UCSD-AML1 (cell line): ENCODE measurements at regions not wholly inside any gene's neighbourhood (a gene's known extent, or its start where the extent isn't known, plus 50 kb on each side); places are given as distances from the start of the nearest gene placed in this dataset.

Source experiments
- DNase-seq: peaks from one replicate; lab custom pipeline; 2025; ENCODE audit not compliant: unreplicated experiment; lab: John Stamatoyannopoulos, UW

DNA sequence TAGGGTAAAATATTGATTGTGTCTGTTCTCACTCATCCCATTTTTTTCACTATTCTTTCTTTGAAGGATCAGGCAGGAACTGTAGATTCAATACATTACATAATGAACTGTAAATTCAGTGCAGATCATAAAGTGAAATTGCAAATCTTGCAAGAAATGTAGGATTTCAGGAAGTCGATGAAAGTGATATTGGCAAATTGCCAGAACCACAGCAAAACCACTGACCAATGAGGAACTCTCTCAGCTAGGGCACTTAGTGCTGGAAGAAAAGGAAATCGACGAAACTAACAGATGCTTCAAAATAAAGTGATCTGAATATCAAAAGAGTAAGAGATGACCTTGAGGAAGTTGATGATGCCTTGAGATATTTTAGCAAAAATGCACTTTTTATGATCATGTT, 157.6 kb downstream of the AACS start:
- DNase-seq, result no peak

DNA sequence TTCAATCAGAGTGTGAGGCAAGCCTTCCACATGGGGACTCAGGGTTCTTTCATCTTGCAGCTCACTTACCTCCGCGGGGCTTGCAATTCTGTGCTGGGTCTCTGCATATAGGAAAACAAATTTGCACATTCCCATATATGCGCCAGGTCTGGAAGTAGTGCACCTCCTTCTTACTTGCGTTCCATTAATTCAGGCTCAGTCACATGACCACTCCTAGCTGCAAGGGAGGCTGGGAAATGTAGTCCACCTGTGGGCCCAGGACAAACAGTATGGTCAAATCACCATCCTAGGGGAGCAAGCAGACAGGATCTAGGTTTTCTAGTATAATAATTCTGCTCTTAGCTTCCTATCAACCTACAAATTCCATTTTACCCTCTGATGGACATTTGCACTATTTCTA, 160.4 kb downstream of the AACS start:
- no peak for DNase-seq

DNA sequence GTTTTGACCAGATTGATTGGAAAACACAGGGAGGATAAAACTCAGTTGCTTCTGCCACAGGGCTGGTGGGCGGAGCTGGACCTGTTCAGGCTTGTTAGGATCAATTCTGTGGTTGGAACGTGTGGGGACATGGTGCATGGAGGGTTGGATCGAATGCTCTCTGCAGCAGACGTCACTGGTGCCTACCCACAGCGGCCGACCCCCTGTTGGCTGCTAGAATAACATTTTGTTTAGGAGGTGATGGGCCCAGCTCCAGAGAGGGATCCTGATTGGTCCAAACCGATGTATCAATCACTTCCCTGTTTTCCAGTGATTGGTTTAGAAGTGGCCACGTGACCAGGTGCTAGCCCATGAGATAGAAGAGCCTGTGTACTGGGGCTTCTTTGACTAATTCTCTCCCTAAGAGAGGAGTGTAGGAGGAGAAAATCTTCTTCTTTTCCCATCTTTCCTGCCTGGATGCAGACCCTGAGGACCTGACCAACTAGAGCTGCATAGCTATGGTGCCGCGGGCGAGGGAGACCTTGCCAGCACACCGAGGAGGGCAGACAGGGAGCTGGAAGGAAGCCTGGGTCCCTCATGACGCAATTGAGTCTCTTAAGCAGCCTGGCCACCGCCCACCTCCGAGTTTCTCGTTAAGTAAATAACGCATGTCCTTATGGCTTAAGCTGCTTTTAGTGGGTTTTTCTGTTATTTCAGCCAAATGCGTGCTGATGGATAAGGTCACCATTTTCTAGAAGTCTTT, 163.5 kb downstream of the AACS start:
- no peak for DNase-seq

DNA sequence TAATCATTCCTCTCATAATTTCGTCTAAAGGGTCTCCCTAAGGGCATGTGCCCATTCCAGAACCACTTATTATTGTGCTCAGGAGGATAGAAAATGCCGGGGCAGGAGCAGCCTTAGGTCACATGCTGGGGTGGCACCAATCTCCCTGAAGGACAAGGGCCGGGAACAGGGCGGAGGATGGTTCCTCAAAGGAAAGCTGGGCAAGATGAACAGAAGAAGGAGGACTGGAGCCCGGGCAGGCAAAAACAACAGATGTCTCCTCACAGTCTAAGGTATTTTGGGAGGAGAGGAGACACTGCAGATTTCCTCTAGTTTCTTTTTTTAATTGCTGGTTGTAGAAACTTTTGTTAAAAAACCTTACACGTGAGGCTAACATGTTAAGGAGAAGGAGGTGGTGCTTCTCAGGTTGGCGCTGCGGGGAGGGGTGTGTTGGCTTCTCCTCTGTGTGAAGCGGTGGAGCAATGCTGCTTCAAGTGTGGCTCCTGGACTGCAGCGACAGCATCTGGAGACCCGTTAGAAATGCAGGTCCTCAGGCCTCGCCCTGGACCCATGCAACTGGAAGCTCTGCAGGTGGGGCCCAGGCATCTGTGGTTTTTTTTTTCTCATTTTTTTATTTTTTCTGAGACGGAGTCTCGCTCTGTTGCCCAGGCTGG, 164.8 kb downstream of the AACS start:
- no peak for DNase-seq

DNA sequence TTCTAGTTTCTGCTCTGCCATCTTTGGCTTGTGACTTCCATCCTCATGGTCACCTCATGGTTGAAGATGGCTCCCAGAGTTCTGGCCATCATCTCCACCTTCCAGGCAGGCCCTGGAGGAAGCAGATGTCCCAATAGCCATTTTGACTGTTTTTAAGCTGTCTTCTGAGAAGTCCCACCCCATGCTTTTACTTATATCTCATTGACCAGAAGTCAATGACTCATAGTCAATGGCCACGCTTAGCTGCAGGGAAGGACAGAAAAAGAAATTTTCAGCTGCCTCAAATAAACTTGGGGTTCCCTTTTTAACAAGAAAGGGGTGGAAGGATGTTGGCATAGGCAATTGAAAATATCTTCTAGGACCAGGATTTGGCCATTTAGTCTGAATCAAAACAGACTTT, 168.1 kb downstream of the AACS start:
- DNase-seq, result no peak

- no peak for DNase-seq
Measured at GRCh38 chr12:125239563-125239962, 174.3 kb downstream of the AACS start.

GRCh38 chr12:125240717-125241116, 175.5 kb downstream of the AACS start:
- DNase-seq, result no peak

DNA sequence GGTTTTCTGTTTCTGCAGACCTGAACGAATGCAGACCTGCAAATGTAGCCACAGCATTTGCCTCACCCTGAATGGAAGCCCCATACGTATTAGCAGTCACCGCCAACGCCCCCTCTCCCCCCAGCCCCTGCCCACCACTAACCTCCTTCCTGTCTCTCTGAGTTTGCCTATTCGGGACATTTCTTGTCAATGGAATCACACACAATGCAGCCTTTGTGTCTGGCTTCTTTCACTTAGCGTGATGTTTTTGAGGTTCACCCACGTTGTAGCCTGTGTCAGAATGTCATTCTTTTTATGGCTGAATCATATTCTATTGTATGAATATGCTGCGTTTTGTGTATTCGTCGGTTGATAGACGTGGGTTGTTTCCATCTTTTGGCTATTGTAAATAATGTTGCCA, 178.6 kb downstream of the AACS start:
- DNase-seq, result no peak

DNA sequence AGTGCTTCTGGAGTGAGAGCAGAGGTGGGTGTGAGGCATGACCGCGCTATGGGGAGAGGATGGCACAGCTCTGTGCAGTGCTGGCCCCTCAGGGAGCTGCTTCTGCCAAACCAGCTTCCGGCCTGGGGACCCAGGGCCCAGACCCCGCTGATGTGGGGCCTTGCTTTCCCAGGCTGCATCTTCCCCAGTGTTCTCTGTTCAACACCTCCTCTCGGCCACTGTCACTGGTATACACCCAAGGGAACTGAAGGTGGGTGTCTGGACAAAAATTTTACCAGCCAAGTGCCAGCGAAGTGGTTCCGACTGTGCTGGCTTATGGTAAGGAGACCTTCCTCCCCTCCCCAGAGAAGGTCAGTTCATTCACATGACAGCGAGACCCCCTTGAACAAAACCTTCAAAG, 179.1 kb downstream of the AACS start:
- no peak for DNase-seq

- no peak for DNase-seq
Measured at GRCh38 chr12:125245581-125246557, 180.6 kb downstream of the AACS start.

DNA sequence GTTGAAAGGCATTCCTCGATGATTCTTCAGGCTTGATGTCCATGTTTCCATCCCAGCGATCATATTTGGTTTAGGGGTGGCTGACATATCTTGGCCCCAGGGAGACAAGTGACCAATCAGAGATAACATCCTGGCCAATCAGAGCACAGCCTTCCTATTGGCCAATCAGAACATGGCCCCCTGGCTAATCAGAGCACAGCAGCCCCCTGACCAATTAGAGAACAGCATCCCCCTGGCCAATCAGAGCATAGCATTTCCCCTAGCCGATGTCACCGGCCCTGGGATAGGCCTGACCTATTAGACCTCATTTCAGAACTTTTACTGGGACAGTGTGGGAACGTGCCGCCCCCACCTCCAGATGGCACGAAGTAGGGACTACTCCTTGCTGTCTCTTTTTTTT, 182.2 kb downstream of the AACS start:
- no peak for DNase-seq

DNA sequence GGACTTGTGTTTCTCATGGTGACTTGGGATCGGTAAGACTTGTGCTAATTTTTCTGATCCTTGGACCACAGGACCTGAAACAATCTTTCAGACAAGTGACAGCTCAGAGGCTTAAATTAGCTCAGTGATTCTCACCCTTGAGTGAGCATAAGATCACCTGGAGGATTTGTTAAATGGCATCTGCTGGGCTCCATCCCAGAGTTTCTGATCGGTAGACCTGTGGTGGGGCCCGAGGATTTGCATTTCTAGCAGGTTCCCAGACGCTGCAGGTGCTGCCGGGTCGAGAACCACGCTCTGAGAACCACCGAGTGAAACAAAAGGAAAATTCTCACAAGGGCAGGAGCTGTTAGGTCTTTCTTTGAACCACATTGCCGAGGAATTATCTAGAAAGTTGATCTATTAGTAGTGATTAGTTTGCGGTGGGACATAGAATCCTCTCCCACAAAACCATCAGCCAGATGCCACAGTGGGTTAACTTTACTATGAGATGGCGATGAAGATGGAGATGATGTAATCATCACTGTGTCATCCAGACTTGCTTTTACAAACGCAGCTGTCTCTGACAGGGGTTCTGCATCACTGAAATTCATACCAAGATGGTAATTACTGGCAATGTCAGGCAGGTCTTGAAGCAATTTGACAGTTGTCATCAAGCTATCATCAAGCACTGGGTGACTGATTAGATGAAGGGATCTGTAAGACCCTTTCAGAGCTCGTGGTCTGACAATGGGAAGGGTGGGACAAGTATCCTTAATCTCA, 184.0 kb downstream of the AACS start:
- DNase-seq, result no peak

DNA sequence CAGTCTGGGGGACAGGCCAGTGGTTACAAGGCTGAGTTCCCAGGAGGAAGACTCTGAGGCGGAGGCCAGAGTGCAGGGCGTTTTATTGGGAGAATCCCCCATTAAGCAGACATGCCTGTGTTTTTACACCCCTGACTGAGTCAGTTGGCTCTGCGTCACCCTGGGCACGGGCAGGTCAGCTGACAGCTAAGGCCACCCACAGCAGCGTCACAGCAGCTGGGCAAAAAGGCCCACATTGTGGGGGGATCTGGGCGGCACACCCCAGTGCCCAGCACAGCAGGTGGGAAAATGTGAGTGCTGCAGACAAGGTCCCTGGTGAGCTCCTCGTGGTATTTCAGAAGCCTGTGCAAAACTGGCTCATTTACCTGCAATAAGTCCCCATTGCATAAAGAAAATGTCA, 184.7 kb downstream of the AACS start:
- no peak for DNase-seq

DNA sequence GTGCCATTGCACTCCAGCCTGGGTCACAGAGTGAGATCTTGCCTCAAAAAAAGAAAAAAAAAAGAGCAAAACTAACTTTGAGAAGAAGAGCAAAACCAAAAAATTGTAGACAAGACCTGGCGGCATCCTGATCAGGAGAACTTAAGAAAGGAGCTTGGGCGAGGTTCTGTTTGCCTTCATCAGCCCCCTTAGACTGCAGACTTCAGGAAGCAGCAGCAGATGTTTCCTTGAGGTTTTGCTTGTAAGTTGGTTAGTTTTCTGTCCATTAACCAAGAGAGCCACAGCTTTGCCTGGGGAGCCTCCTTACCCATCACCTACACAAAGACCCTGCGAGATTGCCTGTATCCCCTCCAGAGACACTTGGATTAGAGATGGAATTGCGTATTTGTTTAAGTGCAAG, 189.0 kb downstream of the AACS start:
- no peak for DNase-seq

DNA sequence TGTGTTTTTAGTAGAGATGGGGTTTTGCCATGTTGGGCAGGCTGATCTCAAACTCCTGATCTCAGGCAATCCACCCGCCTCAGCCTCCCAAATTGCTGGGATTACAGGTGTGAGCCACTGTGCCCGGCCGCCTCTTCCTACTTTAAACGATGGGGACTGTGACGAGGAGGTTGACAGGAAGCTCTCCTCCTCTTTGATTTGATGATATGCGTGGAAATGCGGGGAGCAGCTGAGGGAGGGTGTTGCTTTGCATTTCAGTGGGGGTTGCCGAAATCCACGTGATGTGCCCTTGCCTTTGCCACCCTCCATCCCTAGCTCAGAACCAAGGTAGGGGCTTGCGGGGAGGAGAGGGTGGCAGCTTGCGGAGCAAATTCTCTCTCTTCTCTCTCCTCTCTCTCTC, 189.6 kb downstream of the AACS start:
- DNase-seq, result no peak

DNA sequence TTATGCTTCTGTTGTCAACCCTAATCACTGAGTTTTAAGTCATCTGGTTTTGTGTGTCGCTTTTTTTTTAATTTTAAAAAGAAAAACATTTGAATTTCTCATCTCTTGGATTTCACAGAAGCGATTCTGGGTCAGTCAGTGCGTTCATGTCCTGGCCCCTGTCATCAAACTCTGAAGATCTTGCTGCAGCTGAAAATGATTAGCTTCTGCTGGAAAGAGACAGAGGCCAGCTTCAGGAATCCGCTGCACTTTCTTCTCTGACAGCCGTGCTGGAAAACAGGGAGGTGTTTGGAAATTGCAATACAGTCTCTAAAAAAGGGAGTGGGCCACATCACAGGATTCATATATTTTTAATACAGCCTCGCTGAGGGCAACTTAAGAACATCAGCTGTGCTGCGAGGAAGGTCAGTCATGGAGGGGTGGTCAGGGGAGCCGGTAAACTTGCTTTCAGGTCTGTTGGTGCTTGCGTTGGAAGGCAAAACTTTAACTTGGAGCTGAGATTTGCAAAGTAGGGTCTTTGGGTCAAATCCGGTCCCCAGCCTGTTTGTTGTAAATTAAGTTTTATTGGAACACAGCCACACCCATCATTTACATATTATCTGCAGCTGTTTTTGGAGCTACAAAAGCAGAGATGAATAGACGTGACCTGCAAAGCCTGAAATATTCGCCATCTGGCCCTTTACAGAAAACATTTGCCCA, 190.8 kb downstream of the AACS start:
- no peak for DNase-seq

DNA sequence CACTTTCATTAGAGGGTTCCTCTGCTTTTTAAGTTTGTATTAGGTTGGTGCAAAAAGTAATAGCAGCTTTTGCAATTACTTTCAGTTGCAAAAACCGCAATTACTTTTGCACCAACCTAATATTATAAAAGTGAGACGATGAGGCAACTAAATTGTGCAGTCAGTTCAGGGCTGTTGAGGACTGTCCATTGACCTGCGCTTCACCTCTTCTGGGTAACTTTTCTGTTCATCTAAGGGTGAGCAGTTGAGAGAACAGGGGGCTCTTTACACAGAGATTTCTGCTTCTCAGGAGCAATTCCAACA, 191.3 kb downstream of the AACS start:
- DNase-seq, result no peak

- DNase-seq, result no peak
Measured at GRCh38 chr12:125259178-125259867, 194.1 kb downstream of the AACS start.

DNA sequence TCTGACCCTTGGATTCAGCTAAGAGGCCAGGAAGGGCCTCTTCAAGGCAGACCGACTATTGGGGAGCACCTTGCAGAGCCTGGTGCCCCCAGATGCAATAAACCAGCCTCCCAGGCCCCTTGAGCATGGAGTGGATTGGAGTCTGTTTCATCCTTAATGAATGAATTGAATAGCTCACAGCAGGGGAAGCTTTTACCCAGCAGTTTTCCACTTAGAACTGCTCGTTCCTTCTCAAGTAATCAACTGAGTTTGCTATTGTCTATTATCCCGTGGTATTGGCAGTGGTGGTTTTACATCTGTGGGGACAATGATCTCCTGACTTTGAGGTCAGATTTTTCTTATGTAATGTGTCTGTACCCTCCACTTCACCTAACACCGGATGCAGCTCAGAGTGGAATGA, 197.6 kb downstream of the AACS start:
- DNase-seq, result no peak

DNA sequence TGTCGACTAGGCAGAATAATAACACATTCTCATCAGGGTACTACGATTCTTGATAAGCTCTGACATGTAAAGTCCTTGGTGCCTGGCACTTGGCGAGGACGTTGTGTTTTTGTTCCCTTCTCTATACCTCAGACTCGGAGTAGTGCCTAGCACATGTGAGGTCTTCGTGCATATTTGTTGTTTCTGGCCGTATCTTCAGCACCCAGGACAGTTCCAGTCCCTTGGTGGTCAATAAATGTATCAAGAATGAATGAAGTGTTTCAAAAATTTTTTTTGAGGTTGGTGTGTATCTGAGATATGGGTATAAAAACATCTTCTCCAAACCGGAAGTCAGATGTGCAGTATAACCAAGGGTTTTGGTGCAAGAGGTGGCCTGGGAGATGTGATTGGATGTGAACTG, 198.2 kb downstream of the AACS start:
- no peak for DNase-seq
